ENCODE measurements at regions not wholly inside any gene's neighbourhood (a gene's known extent, or its start where the extent isn't known, plus 50 kb on each side); places are given as distances from the start of the nearest gene placed in this dataset.

- no peak for TF ChIP-seq CTCF (IDR thresholded peaks at IDR 0.05; ENCODE audit: low read depth, low read length)
- no peak overlapping the region for H3K4me3 ChIP-seq (ENCODE audit: low read depth, low read length)
These were observed 387.2 kb downstream of the TRIB2 start for GRCh38 chr2:13103778-13104493.

GRCh38 chr2:13104723-13105122 lies 388.0 kb downstream of the TRIB2 start:
- TF ChIP-seq CTCF (IDR thresholded peaks at IDR 0.05; ENCODE audit: low read depth, low read length), result no peak
- no peak overlapping the region for H3K4me3 ChIP-seq (ENCODE audit: low read depth, low read length)

GRCh38 chr2:13106302-13106701 lies 389.6 kb downstream of the TRIB2 start:
- H3K4me3 ChIP-seq (ENCODE audit: low read depth, low read length), result no peak overlapping the region
- no peak for TF ChIP-seq CTCF (IDR thresholded peaks at IDR 0.05; ENCODE audit: low read depth, low read length)

DNA sequence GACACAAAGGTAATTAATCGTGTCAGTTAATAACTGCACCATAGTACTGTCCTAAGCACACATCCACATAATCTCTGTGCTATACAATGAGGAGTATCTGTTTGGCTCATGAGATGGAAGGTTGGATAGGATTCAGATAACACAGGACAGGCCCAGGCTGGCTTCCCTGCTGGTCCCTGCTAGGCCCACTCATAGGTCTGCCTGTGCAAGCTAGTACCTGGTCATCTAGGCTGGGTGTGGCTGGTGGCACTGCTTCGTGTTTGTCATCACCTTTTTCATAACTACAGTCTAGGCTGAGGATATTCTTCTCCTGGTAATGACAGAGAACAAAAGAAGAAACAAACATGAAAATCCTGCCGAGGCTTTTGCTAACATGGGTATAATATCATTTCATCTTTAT lies 392.8 kb downstream of the TRIB2 start:
- no peak for TF ChIP-seq CTCF (IDR thresholded peaks at IDR 0.05; ENCODE audit: low read depth, low read length)
- H3K4me3 ChIP-seq (ENCODE audit: low read depth, low read length), result no peak overlapping the region

- no peak overlapping the region for H3K4me3 ChIP-seq (ENCODE audit: low read depth, low read length)
- TF ChIP-seq CTCF (IDR thresholded peaks at IDR 0.05; ENCODE audit: low read depth, low read length), result no peak
These were observed 394.1 kb downstream of the TRIB2 start for GRCh38 chr2:13110825-13111224.

DNA sequence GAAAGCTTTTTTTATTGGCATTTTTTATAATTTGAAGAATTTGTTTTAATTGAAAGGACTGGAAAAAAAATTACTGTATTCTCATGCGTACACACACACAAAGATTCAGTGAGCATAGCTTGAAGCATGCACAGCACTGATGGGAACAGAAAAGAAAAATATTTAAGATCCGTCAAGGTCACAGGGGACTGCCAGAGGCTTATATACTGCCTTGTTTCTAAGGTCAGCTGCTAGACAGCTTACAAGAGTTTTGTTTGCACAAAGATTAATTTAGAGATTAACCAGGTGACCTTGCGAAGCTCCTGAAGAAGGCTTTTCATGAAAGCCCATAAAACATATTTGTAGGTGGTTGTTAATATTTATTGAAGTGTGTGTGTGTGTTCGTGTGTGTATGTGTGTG lies 396.3 kb downstream of the TRIB2 start:
- TF ChIP-seq CTCF (IDR thresholded peaks at IDR 0.05; ENCODE audit: low read depth, low read length), result no peak
- H3K4me3 ChIP-seq (ENCODE audit: low read depth, low read length), result no peak overlapping the region

DNA sequence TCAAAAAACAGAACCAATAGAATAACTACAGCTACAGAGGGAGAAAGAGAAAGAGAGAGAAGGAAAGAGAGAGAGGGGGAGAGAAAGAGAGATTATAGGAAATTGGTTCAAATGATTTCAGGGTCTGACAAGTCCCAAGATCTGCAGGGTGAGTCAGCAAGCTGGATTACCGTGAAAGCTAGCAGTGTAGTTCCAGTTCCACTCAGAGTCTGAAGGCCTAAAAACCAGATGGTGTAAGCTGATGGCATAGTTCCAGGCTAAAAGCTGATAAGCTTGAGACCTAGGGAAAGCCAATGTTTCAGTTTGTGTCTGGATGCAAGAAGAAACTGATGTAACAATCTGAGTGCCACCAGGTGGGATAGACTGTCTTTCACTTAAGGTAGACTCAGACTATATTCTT lies 397.7 kb downstream of the TRIB2 start:
- H3K4me3 ChIP-seq (ENCODE audit: low read depth, low read length), result no peak overlapping the region
- TF ChIP-seq CTCF (IDR thresholded peaks at IDR 0.05; ENCODE audit: low read depth, low read length), result no peak
